GM18868 (cell line): ENCODE measurements at regions not wholly inside any gene's neighbourhood (a gene's known extent, or its start where the extent isn't known, plus 50 kb on each side); places are given as distances from the start of the nearest gene placed in this dataset.

Experiments used
- ATAC-seq: cut with Tn5 transposase; IDR thresholded peaks from one replicate; pipeline ENCODE4 v1.9.1; 2021; ENCODE audit warnings: mild to moderate bottlenecking, moderate library complexity; ENCODE audit not compliant: unreplicated experiment

DNA sequence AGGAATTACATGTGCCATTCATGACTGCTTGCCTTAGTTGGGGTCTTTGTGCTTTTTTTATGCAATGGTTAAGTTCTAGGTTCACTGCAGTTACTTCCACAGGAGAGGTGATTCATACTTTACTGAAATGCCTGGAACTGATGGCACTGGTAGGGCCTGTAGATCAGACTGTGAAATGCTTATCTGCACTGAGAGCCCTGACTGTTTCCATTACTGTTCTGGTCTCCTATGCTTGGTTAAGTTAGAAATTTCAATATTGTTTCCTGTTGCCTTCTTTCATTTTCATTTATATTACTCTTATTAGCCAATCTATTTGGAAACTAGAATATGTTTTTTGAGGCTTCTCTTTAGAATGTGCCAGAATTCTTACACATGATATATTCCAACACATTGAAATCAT, 484.1 kb upstream of the SEMA6A start:
- ATAC-seq = no peak

DNA sequence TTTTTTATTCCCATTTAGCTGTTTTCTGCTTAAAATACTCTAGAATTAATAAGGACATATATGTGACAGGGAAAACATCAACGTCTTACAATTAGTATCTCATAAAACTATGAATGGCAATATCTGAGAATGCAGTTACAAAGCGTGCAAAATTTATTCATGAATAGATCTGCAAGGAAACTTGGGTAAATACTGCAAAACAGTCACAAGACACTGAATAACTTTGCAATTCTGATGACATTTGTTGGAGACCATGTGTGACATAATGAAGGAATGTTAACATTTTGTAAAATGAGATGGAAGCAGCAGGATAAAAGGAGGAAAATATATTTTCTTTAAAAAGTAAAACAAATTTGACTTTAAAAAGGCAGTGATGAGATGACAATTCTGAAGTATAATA, 480.9 kb upstream of the SEMA6A start:
- ATAC-seq = no peak

DNA sequence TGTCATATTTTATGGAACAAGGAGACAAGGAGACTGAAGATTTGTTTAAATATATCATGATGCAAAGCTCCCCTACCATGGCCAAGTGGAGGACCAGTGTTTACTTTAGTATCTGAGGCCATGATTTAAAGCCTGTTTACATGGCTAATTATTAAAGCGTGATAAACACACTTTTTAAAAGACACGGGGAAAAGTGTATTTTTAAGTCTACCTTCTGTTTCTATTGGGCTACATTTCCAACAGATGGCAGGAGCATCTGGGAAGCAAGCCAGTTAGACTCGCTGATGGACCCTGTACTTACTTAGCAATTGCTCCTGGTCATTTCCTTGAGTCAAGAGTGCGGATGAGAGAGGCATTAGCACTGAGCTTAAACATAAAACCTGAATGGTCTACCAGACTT, 480.3 kb upstream of the SEMA6A start:
- ATAC-seq = no peak

GRCh38 chr5:117054141-117054540, 479.5 kb upstream of the SEMA6A start:
- no peak for ATAC-seq

DNA sequence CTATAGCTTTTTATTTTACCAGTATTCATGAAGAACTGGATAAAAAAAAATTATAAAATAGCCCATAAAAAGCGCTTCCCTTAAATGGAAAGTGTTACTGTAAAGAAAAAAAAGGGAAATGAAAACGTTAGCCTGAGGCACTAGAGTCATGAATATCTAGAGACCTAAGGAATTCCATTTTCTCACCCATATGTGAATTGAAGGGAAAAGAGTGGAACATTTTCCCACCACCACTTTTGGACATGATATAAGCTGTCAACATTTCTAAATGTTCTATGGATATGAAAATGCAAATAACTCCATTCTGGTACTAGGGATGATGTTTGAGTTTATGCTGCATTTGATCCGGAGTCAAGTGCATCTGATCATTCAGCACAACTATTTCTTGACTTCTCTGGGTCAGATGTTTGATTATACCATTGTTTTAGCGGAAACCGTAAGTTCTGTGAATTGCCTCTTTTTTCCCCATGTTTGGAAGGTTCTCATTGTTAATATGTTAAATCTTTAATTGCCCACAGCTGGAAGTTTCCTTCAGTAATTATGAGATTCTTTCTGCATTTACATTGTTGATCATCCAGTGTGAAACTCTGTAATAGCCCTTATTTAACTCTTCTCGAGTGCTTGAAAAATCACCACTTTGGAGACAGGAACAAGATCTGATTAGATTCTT, 467.4 kb upstream of the SEMA6A start:
- ATAC-seq = no peak

- no peak for ATAC-seq
These were observed 464.4 kb upstream of the SEMA6A start for GRCh38 chr5:117039035-117039434.

DNA sequence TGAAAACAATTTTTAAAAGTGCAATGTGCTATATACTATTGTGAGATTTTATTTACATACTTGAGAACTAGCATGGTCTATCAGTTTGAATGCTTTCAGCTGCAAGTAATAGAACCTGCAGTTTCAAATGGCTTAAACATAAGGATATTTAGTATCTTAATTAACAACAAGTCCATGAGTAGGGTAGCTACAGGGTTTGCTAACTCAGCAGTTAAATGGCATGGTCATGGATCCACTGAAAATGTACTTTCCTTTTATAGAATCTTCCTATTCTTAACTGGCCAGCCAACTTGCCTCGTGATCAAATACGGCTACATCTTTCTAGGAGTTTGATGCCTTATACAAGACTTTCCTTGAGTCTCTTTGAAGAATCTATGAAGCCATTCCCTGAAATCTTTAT, 452.8 kb upstream of the SEMA6A start:
- no peak for ATAC-seq

- ATAC-seq = no peak
These were observed 446.4 kb upstream of the SEMA6A start for GRCh38 chr5:117020999-117021398.

DNA sequence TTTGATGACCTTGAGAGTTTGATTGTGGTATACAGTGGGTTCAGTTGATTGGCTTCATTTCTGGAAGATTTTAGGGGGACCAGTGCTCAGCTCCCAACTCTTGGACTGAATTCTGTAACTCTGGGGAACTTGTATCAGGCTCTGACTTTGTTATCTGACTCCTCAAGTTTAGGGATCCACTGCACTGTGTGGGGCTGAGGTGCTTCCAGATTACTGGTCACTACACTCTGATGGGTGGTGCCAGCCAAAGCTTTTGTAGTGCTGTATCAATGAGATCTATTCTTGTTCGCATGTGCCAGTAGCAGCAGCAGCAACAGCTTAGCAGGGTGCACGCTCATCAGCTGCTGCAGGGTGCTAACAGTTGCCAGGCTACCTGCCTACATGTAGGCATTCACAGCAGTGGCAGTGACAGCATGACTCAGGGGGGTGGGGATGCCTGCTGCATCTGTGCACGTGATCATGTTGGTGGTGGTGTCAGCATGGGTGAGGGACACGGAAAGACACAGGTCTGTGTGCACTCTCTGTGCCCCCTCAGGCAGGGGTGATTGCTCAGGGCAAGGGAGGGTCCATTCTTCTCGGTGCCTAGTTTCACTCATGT, 438.8 kb upstream of the SEMA6A start:
- ATAC-seq = no peak

DNA sequence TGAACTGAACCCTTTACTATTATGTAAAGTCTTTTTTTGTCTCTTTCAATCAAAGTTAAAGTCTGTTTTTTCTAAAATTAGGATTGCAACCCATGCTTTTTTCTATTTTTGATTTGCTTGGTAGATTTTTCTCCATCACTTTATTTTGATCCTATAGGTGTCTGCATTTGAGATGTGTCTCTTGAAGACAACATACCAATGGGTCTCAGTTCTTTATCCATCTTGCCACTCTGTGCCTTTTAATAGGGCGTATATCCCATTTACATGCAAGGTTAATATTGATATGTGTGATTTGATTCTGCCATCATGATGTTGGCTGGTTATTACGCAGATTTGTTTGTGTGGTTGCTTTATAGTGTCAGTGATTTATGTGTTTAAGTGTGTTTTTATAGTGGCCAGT, 436.0 kb upstream of the SEMA6A start:
- no peak for ATAC-seq

GRCh38 chr5:116998024-116998423, 423.4 kb upstream of the SEMA6A start:
- ATAC-seq = no peak

DNA sequence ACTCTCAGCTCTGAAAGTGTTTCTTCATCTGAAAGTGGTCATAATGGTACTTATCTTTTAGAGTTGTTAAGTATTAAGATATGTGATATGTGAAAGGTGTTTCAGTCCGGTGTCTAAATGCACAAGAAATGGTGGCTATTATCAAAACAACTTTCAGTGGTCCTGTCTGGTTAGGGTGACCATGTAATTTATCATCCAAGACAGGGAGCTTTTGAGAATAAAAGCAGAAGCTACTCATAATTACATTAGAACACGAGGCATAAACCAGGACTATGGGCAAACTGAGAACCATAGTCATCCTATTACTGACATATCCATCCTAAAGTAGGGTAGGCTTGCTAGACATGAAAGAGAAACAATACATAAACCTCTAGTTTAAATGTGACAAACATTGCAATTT, 418.1 kb upstream of the SEMA6A start:
- no peak for ATAC-seq

DNA sequence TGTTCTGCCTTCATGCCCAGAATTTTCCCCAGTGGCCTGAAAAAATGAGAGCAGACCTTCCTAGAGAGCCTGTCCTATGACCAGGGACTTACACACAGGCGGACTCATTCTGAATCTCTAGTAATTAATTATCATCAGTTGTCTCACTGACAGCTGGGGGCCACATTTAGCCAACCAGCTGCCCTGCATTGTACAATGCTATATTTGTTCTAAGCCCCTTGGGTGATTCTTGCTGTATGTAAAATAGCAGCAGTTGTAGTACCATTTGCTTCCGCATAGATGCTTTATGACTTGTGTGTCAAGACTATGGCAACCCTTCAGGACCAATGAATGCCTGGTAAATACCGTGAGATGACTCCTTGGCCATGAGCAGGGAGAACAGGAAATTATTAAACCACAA, 415.4 kb upstream of the SEMA6A start:
- no peak for ATAC-seq

DNA sequence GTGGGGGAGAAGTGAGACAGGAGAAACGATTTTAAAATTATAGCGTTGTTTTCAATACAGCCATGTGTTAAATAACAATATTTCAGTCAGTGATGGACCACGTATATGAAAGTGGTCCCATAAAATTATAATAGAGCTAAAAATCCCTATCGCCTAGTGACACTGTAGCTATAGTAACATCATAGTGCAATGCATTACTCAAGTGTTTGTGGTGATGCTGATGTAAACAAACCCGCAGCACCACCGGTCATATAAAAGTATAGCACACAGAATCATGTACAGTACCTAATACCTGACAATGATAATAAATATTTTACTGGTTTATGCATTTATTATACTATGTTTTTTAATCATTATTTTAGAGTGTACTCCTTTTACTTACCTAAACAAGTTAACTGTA, 407.4 kb upstream of the SEMA6A start:
- ATAC-seq = no peak

GRCh38 chr5:116980581-116980980, 406.0 kb upstream of the SEMA6A start:
- no peak for ATAC-seq

DNA sequence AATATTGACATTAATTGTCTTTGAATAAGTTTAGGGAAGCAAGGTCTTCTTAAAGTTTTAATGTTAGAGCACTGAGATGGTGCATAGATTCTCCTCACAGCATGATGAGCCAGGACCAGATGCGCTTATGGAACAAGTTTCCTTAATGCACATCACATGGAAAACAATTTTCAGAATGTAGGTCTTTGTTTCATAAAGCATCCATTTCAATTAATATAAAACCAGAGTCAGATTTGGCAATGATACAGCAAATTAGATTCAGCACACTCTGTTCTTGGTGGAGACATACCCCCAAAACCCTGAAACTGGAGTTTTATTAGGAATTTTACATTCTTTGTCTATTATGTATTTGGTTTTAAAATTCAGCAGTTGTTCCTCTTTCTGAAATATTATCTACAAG, 402.1 kb upstream of the SEMA6A start:
- ATAC-seq = no peak

GRCh38 chr5:116971131-116971530, 396.5 kb upstream of the SEMA6A start:
- no peak for ATAC-seq

- ATAC-seq = no peak
These were observed 395.7 kb upstream of the SEMA6A start for GRCh38 chr5:116970318-116970717.

DNA sequence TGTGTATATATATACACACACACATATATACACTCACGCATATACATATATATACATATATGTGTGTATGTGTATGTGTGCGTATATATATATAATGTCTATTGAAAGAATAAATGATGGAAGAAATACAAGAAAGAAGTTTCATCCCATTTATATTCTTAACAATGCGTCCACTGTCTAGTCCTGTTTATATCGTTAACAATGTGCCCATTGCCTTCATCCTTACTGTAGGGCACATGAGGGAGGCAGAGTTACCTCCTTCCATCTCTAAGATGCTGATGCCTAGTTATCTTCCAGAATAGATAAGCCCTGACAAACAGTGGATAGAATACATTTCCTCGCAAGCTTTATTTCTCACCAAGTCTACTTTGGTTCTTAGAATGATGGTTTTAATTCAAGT, 389.8 kb upstream of the SEMA6A start:
- no peak for ATAC-seq

GRCh38 chr5:116961021-116961420, 386.4 kb upstream of the SEMA6A start:
- ATAC-seq = no peak

- ATAC-seq = no peak
These were observed 385.2 kb upstream of the SEMA6A start for GRCh38 chr5:116959843-116960242.

DNA sequence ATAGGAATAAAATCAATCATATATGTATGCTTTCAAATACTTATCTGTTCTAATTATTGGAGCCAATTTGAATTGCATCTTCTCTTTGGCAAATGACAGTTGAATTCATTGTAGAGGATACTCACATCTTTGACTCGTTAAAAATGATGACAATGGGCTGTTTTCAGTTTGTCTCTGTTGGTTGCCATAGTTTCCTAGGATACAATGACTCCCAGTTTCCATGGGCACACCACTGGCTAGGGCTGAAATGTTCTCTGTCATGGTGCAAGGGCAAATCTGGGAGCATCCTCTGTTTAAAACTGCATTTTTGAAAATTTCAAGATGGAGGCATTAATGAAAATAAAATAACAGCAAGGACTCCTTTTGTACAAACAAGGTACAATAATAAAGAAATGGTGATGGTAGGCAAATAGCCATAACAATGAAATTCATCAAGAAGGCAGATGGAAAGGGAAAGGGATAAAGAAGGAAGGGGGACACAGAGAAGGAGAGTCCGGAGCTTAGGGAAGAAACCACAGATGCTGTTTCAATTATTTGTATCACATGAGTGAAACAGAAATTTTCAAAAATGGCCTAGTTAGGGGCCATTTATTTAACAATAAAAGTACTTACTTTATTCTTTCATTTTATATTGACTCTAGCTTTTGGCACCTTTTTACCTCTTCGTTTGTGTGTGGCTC, 378.8 kb upstream of the SEMA6A start:
- ATAC-seq = no peak

DNA sequence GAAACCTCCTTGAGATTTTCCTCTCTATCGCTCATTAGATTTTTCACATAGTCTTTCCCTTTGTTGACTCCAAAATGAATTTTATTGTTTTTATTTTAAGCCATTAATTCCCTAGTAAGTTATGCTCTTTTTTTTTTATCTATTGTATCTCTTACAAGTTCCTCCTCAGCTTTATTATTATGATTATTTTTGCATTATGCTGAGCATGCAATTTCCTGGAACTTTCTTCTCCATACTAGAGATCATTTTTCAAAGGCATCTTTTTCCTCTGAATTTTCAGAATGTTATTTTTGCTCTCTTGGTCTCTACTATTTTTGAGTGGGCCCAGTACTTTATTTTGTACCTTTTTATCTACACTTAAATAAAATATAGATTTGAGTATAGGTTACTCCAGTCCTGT, 376.6 kb upstream of the SEMA6A start:
- no peak for ATAC-seq
